HG03103 (cell line): ENCODE measurements at regions not wholly inside any gene's neighbourhood (a gene's known extent, or its start where the extent isn't known, plus 50 kb on each side); places are given as distances from the start of the nearest gene placed in this dataset.

ENCODE experiments used
- ATAC-seq: cut with Tn5 transposase; IDR thresholded peaks from one replicate; pipeline ENCODE4 v1.9.1; 2021; ENCODE audit warnings: low read depth; ENCODE audit not compliant: unreplicated experiment

GRCh38 chr2:207403141-207403540 is 126.6 kb upstream of the CREB1 start:
- ATAC-seq = no peak

- ATAC-seq = no peak
Observed at GRCh38 chr2:207403950-207404349, 125.8 kb upstream of the CREB1 start.

GRCh38 chr2:207405150-207405549 is 124.6 kb upstream of the CREB1 start:
- ATAC-seq = no peak

GRCh38 chr2:207408086-207408794 is 121.5 kb upstream of the CREB1 start:
- ATAC-seq = peak; percentile 77

- ATAC-seq = no peak
Observed at GRCh38 chr2:207409517-207409916, 120.2 kb upstream of the CREB1 start.

GRCh38 chr2:207412787-207413310 is 116.9 kb upstream of the CREB1 start:
- no peak for ATAC-seq

- ATAC-seq = no peak
Observed at GRCh38 chr2:207413376-207413907, 116.3 kb upstream of the CREB1 start.

- ATAC-seq = no peak
Observed at GRCh38 chr2:207416111-207416510, 113.7 kb upstream of the CREB1 start.

- ATAC-seq = no peak
Observed at GRCh38 chr2:207416900-207417299, 112.9 kb upstream of the CREB1 start.

- ATAC-seq = no peak
Observed at GRCh38 chr2:207417301-207417718, 112.5 kb upstream of the CREB1 start.

GRCh38 chr2:207418419-207418818 is 111.3 kb upstream of the CREB1 start:
- ATAC-seq = no peak

- ATAC-seq = no peak
Observed at GRCh38 chr2:207419331-207419730, 110.4 kb upstream of the CREB1 start.

GRCh38 chr2:207421671-207422070 is 108.1 kb upstream of the CREB1 start:
- ATAC-seq = no peak

GRCh38 chr2:207422380-207422779 is 107.4 kb upstream of the CREB1 start:
- no peak for ATAC-seq

GRCh38 chr2:207423886-207424285 is 105.9 kb upstream of the CREB1 start:
- ATAC-seq = peak; percentile 92

- no peak for ATAC-seq
Observed at GRCh38 chr2:207427986-207428385, 101.8 kb upstream of the CREB1 start.

- no peak for ATAC-seq
Observed at GRCh38 chr2:207428573-207428972, 101.2 kb upstream of the CREB1 start.

- no peak for ATAC-seq
Observed at GRCh38 chr2:207432453-207432852, 97.3 kb upstream of the CREB1 start.

- ATAC-seq = no peak
Observed at GRCh38 chr2:207434306-207434705, 95.5 kb upstream of the CREB1 start.

GRCh38 chr2:207434899-207435465 is 94.8 kb upstream of the CREB1 start:
- ATAC-seq = no peak

GRCh38 chr2:207437136-207437523 is 92.6 kb upstream of the CREB1 start:
- ATAC-seq = no peak
